GM18870 (cell line): ENCODE measurements at regions not wholly inside any gene's neighbourhood (a gene's known extent, or its start where the extent isn't known, plus 50 kb on each side); places are given as distances from the start of the nearest gene placed in this dataset.

Source experiments
- ATAC-seq: cut with Tn5 transposase; IDR thresholded peaks from one replicate; pipeline ENCODE4 v1.9.1; 2021; ENCODE audit warnings: moderate library complexity; ENCODE audit not compliant: unreplicated experiment

GRCh38 chr3:25265284-25265683 lies 162.8 kb upstream of the RARB start:
- no peak for ATAC-seq

- no peak for ATAC-seq
Measured at GRCh38 chr3:25266677-25267076, 161.4 kb upstream of the RARB start.

GRCh38 chr3:25272090-25272489 lies 156.0 kb upstream of the RARB start:
- no peak for ATAC-seq

- no peak for ATAC-seq
Measured at GRCh38 chr3:25273582-25274171, 154.4 kb upstream of the RARB start.

- ATAC-seq = no peak
Measured at GRCh38 chr3:25277503-25277902, 150.6 kb upstream of the RARB start.

GRCh38 chr3:25281041-25281731 lies 146.9 kb upstream of the RARB start:
- ATAC-seq = no peak

GRCh38 chr3:25281732-25282126 lies 146.3 kb upstream of the RARB start:
- no peak for ATAC-seq

GRCh38 chr3:25283613-25284012 lies 144.4 kb upstream of the RARB start:
- no peak for ATAC-seq

GRCh38 chr3:25284249-25284648 lies 143.8 kb upstream of the RARB start:
- ATAC-seq = no peak

GRCh38 chr3:25287291-25287884 lies 140.7 kb upstream of the RARB start:
- no peak for ATAC-seq

- ATAC-seq = no peak
Measured at GRCh38 chr3:25288413-25288812, 139.7 kb upstream of the RARB start.

- no peak for ATAC-seq
Measured at GRCh38 chr3:25289156-25289555, 138.9 kb upstream of the RARB start.

- no peak for ATAC-seq
Measured at GRCh38 chr3:25289663-25290062, 138.4 kb upstream of the RARB start.

GRCh38 chr3:25291481-25291905 lies 136.6 kb upstream of the RARB start:
- no peak for ATAC-seq

GRCh38 chr3:25292036-25292435 lies 136.0 kb upstream of the RARB start:
- no peak for ATAC-seq

- ATAC-seq = no peak
Measured at GRCh38 chr3:25292595-25292994, 135.5 kb upstream of the RARB start.

GRCh38 chr3:25293736-25294135 lies 134.3 kb upstream of the RARB start:
- no peak for ATAC-seq

- ATAC-seq = no peak
Measured at GRCh38 chr3:25294169-25294805, 133.8 kb upstream of the RARB start.

- no peak for ATAC-seq
Measured at GRCh38 chr3:25297667-25298585, 130.1 kb upstream of the RARB start.

- ATAC-seq = no peak
Measured at GRCh38 chr3:25300141-25300540, 127.9 kb upstream of the RARB start.

GRCh38 chr3:25304916-25305315 lies 123.1 kb upstream of the RARB start:
- ATAC-seq = no peak
